ENCODE measurements at regions not wholly inside any gene's neighbourhood (a gene's known extent, or its start where the extent isn't known, plus 50 kb on each side); places are given as distances from the start of the nearest gene placed in this dataset.

DNA sequence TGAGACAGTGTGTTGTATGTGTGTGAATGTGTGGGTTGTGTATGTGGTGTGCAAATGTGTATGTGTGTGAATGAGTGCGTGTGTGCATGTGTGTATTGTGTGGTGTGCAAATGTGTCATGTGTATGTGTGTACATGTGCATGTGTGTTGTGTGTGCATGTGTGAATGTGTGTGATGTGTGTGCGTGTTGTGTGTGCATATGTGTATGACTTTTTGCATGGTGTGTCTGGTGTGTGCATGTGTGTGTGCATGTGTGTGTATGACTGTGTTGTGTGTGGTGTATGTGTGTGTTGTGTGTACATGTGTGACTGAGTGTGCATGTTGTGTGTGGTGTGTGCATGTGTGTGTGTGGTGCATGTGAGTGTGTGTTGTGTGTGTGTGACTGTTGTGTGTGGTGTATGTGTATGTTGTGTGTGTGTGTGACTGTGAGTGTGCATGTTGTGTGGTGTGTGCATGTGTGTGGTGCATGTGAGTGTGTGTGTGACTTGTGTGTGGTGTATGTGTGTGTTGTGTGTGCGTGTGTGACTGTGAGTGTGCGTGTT, 268.3 kb downstream of the DCDC2C start:
- TF ChIP-seq ZNF264 (CRISPR knock-in tag; IDR thresholded peaks at IDR 0.05) (no peak), FLYWCH1 (CRISPR knock-in tag; IDR thresholded peaks at IDR 0.05) (no peak), NFYB (CRISPR knock-in tag; IDR thresholded peaks at IDR 0.05) (no peak), CBX5 (CRISPR knock-in tag; IDR thresholded peaks at IDR 0.05; ENCODE audit: borderline replicate concordance) (no peak), NBN (conservative IDR thresholded peaks at IDR 0.05) (no peak; the same call in 1 of the 2 replicates), ZNF292 (CRISPR knock-in tag; IDR thresholded peaks at IDR 0.05; ENCODE audit: borderline replicate concordance, low read depth) (no peak), MEIS1 (CRISPR knock-in tag; IDR thresholded peaks at IDR 0.05; ENCODE audit: borderline replicate concordance) (no peak), BRCA1 (CRISPR knock-in tag; IDR thresholded peaks at IDR 0.05) (no peak), XBP1 (CRISPR knock-in tag; IDR thresholded peaks at IDR 0.05) (no peak), POLR2A (IDR thresholded peaks at IDR 0.05; ENCODE audit: insufficient read depth in 1 of 2, low read depth in 2 of 2, low read length in 2 of 2) (no peak), MXI1 (IDR thresholded peaks at IDR 0.05; ENCODE audit: borderline replicate concordance, low read depth, low read length) (no peak)
- TF ChIP-seq, protein P1, sequence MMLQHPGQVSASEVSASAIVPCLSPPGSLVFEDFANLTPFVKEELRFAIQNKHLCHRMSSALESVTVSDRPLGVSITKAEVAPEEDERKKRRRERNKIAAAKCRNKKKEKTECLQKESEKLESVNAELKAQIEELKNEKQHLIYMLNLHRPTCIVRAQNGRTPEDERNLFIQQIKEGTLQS (CRISPR knock-in tag; IDR thresholded peaks at IDR 0.05): no peak
- TF ChIP-seq, protein P2, sequence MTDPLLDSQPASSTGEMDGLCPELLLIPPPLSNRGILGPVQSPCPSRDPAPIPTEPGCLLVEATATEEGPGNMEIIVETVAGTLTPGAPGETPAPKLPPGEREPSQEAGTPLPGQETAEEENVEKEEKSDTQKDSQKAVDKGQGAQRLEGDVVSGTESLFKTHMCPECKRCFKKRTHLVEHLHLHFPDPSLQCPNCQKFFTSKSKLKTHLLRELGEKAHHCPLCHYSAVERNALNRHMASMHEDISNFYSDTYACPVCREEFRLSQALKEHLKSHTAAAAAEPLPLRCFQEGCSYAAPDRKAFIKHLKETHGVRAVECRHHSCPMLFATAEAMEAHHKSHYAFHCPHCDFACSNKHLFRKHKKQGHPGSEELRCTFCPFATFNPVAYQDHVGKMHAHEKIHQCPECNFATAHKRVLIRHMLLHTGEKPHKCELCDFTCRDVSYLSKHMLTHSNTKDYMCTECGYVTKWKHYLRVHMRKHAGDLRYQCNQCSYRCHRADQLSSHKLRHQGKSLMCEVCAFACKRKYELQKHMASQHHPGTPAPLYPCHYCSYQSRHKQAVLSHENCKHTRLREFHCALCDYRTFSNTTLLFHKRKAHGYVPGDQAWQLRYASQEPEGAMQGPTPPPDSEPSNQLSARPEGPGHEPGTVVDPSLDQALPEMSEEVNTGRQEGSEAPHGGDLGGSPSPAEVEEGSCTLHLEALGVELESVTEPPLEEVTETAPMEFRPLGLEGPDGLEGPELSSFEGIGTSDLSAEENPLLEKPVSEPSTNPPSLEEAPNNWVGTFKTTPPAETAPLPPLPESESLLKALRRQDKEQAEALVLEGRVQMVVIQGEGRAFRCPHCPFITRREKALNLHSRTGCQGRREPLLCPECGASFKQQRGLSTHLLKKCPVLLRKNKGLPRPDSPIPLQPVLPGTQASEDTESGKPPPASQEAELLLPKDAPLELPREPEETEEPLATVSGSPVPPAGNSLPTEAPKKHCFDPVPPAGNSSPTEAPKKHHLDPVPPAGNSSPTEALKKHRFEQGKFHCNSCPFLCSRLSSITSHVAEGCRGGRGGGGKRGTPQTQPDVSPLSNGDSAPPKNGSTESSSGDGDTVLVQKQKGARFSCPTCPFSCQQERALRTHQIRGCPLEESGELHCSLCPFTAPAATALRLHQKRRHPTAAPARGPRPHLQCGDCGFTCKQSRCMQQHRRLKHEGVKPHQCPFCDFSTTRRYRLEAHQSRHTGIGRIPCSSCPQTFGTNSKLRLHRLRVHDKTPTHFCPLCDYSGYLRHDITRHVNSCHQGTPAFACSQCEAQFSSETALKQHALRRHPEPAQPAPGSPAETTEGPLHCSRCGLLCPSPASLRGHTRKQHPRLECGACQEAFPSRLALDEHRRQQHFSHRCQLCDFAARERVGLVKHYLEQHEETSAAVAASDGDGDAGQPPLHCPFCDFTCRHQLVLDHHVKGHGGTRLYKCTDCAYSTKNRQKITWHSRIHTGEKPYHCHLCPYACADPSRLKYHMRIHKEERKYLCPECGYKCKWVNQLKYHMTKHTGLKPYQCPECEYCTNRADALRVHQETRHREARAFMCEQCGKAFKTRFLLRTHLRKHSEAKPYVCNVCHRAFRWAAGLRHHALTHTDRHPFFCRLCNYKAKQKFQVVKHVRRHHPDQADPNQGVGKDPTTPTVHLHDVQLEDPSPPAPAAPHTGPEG (CRISPR knock-in tag; IDR thresholded peaks at IDR 0.05): no peak
- TF ChIP-seq, protein P3, sequence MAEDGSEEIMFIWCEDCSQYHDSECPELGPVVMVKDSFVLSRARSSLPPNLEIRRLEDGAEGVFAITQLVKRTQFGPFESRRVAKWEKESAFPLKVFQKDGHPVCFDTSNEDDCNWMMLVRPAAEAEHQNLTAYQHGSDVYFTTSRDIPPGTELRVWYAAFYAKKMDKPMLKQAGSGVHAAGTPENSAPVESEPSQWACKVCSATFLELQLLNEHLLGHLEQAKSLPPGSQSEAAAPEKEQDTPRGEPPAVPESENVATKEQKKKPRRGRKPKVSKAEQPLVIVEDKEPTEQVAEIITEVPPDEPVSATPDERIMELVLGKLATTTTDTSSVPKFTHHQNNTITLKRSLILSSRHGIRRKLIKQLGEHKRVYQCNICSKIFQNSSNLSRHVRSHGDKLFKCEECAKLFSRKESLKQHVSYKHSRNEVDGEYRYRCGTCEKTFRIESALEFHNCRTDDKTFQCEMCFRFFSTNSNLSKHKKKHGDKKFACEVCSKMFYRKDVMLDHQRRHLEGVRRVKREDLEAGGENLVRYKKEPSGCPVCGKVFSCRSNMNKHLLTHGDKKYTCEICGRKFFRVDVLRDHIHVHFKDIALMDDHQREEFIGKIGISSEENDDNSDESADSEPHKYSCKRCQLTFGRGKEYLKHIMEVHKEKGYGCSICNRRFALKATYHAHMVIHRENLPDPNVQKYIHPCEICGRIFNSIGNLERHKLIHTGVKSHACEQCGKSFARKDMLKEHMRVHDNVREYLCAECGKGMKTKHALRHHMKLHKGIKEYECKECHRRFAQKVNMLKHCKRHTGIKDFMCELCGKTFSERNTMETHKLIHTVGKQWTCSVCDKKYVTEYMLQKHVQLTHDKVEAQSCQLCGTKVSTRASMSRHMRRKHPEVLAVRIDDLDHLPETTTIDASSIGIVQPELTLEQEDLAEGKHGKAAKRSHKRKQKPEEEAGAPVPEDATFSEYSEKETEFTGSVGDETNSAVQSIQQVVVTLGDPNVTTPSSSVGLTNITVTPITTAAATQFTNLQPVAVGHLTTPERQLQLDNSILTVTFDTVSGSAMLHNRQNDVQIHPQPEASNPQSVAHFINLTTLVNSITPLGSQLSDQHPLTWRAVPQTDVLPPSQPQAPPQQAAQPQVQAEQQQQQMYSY (CRISPR knock-in tag; IDR thresholded peaks at IDR 0.05): no peak
